ENCODE measurements at regions not wholly inside any gene's neighbourhood (a gene's known extent, or its start where the extent isn't known, plus 50 kb on each side); places are given as distances from the start of the nearest gene placed in this dataset.

DNA sequence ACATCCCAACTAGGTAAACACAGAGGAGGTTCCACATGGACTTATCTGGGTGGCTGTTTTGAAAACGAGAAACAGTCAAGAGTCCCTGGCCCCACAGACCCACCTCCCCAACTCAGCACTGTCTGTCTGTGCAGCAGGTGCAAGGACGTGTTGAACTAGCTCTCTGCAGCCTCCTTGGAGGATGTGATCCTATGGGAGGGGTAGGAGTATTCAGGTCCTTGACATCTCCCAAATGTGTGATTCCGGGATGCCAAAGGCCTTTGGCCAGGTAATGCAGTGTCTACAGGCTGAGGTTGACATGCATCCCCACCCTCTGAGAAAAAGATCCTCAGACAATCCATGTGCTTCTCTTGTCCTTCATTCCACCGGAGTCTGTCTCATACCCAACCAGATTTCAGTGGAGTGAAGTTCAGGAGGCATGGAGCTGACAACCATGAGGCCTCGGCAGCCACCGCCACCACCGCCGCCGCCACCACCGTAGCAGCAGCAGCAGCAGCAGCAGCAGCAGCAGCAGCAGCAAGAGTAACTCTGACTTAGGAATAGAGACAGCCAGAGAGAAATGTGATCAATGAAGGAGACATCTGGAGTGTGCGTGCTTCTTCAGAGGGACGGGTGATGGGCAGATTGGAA lies 151.6 kb upstream of the CAMK1G start:
- H3K36me3 Mint-ChIP-seq (ENCODE audit: unreplicated experiment): no peaks in the 10 kb centered on the region
- H3K9me3 Mint-ChIP-seq (ENCODE audit: unreplicated experiment): no peaks in the 10 kb centered on the region
- TF ChIP-seq, protein P1, sequence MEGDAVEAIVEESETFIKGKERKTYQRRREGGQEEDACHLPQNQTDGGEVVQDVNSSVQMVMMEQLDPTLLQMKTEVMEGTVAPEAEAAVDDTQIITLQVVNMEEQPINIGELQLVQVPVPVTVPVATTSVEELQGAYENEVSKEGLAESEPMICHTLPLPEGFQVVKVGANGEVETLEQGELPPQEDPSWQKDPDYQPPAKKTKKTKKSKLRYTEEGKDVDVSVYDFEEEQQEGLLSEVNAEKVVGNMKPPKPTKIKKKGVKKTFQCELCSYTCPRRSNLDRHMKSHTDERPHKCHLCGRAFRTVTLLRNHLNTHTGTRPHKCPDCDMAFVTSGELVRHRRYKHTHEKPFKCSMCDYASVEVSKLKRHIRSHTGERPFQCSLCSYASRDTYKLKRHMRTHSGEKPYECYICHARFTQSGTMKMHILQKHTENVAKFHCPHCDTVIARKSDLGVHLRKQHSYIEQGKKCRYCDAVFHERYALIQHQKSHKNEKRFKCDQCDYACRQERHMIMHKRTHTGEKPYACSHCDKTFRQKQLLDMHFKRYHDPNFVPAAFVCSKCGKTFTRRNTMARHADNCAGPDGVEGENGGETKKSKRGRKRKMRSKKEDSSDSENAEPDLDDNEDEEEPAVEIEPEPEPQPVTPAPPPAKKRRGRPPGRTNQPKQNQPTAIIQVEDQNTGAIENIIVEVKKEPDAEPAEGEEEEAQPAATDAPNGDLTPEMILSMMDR (IDR thresholded peaks at IDR 0.05; ENCODE audit: partially characterized antibody, unreplicated experiment): no peak
- H3K27me3 Mint-ChIP-seq (ENCODE audit: unreplicated experiment): peaks cover 7% of the 10 kb centered on the region
- no peak overlapping the region for H3K27ac Mint-ChIP-seq (ENCODE audit: unreplicated experiment)
- peaks cover 17% of the 10 kb centered on the region for H3K4me1 Mint-ChIP-seq (ENCODE audit: low read depth, unreplicated experiment)
- no peak overlapping the region for H3K4me3 Mint-ChIP-seq (ENCODE audit: unreplicated experiment)
- DNase-seq: no peak

DNA sequence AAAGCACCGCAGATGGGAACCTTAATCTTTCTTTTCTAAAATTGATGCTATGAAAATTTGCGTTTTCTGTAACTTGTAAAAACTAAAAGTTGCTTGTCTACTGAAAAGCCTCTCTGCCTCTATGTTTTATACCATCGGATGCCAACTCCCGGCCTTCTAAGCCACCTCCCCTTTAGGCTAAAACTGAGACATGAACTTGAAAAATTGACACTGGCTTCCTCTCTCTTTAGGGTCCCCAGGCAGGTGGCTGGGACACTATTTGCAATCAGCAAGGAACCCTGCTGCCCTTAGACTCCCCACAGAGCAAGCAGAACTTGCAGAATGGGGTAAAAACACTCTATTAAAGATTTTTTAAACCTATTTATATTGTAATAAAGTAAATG lies 151.1 kb upstream of the CAMK1G start:
- no peaks in the 10 kb centered on the region for H3K9me3 Mint-ChIP-seq (ENCODE audit: unreplicated experiment)
- H3K36me3 Mint-ChIP-seq (ENCODE audit: unreplicated experiment): no peaks in the 10 kb centered on the region
- no peak overlapping the region for H3K4me3 Mint-ChIP-seq (ENCODE audit: unreplicated experiment)
- H3K4me1 Mint-ChIP-seq (ENCODE audit: low read depth, unreplicated experiment): peaks cover 17% of the 10 kb centered on the region
- H3K27me3 Mint-ChIP-seq (ENCODE audit: unreplicated experiment): peaks cover 7% of the 10 kb centered on the region
- no peak for DNase-seq
- H3K27ac Mint-ChIP-seq (ENCODE audit: unreplicated experiment): no peak overlapping the region
- TF ChIP-seq, protein P1 (IDR thresholded peaks at IDR 0.05; ENCODE audit: partially characterized antibody, unreplicated experiment): no peak

DNA sequence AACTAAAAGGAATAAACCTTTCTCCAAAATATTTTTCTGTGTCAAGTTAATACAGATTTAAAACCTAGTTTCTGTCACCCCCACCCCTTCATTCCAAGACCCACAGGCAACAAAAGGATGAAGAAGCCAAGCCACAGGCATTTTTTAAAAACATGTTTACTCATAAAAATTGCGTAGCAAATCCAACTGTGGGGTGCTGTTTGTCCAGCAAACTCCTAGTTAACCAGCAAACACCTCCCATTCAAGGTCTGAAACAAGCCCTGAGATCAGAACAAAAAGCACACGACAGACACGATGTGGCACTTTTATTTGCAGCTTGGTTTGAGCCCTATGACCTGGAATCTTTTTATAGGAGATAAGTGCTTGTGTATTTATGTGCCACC lies 149.9 kb upstream of the CAMK1G start:
- H3K27ac Mint-ChIP-seq (ENCODE audit: unreplicated experiment): no peak overlapping the region
- H3K4me3 Mint-ChIP-seq (ENCODE audit: unreplicated experiment): no peak overlapping the region
- no peaks in the 10 kb centered on the region for H3K36me3 Mint-ChIP-seq (ENCODE audit: unreplicated experiment)
- no peaks in the 10 kb centered on the region for H3K9me3 Mint-ChIP-seq (ENCODE audit: unreplicated experiment)
- peaks cover 5% of the 10 kb centered on the region for H3K27me3 Mint-ChIP-seq (ENCODE audit: unreplicated experiment)
- TF ChIP-seq, protein P1 (IDR thresholded peaks at IDR 0.05; ENCODE audit: partially characterized antibody, unreplicated experiment): no peak
- H3K4me1 Mint-ChIP-seq (ENCODE audit: low read depth, unreplicated experiment): peaks cover 17% of the 10 kb centered on the region
- DNase-seq: no peak

DNA sequence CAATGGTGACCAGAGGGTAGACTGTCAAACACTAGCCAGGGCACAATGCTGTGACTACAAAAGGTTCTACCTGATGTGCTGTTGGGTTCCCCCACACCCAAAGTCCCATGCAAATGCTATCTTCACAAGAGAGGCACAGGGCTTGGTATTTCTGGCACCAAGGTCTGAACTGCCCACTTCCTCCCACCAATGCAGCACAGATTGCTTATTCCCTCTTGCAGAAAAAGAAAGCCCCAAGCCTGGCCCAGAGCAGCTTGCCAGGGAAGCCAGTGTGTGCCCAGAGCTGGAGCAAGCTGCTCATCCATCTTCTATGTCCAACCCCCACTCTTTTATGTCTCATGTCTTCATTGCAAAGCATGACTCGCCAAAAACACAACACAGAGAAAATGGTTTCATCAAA lies 149.4 kb upstream of the CAMK1G start:
- DNase-seq: no peak
- peak overlapping the region; percentile 12 for H3K27ac Mint-ChIP-seq (ENCODE audit: unreplicated experiment)
- TF ChIP-seq, protein P1 (IDR thresholded peaks at IDR 0.05; ENCODE audit: partially characterized antibody, unreplicated experiment): no peak
- peaks cover 17% of the 10 kb centered on the region for H3K4me1 Mint-ChIP-seq (ENCODE audit: low read depth, unreplicated experiment)
- H3K4me3 Mint-ChIP-seq (ENCODE audit: unreplicated experiment): no peak overlapping the region
- H3K36me3 Mint-ChIP-seq (ENCODE audit: unreplicated experiment): no peaks in the 10 kb centered on the region
- no peaks in the 10 kb centered on the region for H3K9me3 Mint-ChIP-seq (ENCODE audit: unreplicated experiment)
- peaks cover 2% of the 10 kb centered on the region for H3K27me3 Mint-ChIP-seq (ENCODE audit: unreplicated experiment)

DNA sequence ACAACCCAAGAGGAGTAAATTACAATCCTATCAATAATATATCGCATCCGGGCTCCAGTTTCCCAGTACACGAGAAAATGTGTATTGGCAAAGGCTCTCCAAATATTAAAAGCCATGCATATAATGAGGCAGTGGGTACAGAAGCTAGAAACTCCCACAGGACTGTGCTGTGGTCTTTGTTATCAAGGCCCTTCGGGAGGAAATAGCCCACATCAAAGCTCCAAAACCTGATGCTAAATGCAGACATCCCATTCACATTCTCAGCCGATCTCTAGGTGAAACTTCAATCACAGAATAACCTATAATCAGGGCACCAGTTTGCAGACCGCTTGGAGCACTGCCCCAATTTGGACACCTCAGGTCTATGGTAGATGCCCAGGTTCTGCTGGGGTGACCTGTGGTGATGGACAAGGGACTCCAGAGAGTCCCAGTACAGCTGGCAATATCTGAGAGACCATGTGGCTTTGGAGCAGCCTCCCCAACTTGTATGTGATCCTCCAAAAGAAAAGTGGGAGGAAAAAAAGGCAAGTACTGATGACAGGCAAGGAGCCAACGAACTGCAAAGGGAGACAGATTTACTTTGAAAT lies 148.8 kb upstream of the CAMK1G start:
- peaks cover 17% of the 10 kb centered on the region for H3K4me1 Mint-ChIP-seq (ENCODE audit: low read depth, unreplicated experiment)
- no peaks in the 10 kb centered on the region for H3K36me3 Mint-ChIP-seq (ENCODE audit: unreplicated experiment)
- TF ChIP-seq, protein P1 (IDR thresholded peaks at IDR 0.05; ENCODE audit: partially characterized antibody, unreplicated experiment): no peak
- H3K27me3 Mint-ChIP-seq (ENCODE audit: unreplicated experiment): peaks cover 2% of the 10 kb centered on the region
- H3K9me3 Mint-ChIP-seq (ENCODE audit: unreplicated experiment): no peaks in the 10 kb centered on the region
- H3K4me3 Mint-ChIP-seq (ENCODE audit: unreplicated experiment): no peak overlapping the region
- H3K27ac Mint-ChIP-seq (ENCODE audit: unreplicated experiment): no peak overlapping the region
- no peak for DNase-seq
